Glutamatergic neuron (in vitro differentiated cells): ENCODE measurements at regions not wholly inside any gene's neighbourhood (a gene's known extent, or its start where the extent isn't known, plus 50 kb on each side); places are given as distances from the start of the nearest gene placed in this dataset.

ENCODE experiments used
- DNase-seq: peaks from one replicate; pipeline ENCODE4 v3.0.0; 2022
- H3K27ac Mint-ChIP-seq: one replicate; pipeline ENCODE4 v1.8.0; 2020; ENCODE audit warnings: mild to moderate bottlenecking, mixed read lengths, inconsistent platforms; ENCODE audit not compliant: unreplicated experiment
- H3K27me3 Mint-ChIP-seq: one replicate; pipeline ENCODE4 v1.8.0; 2020; ENCODE audit warnings: mild to moderate bottlenecking, moderate library complexity, mixed read lengths, inconsistent platforms; ENCODE audit not compliant: unreplicated experiment
- H3K36me3 Mint-ChIP-seq: one replicate; pipeline ENCODE4 v1.8.0; 2020; ENCODE audit warnings: mild to moderate bottlenecking, mixed read lengths, inconsistent platforms; ENCODE audit not compliant: unreplicated experiment
- H3K4me1 Mint-ChIP-seq: one replicate; pipeline ENCODE4 v1.8.0; 2020; ENCODE audit warnings: mild to moderate bottlenecking, low read depth, mixed read lengths, inconsistent platforms; ENCODE audit not compliant: unreplicated experiment
- H3K4me3 Mint-ChIP-seq: one replicate; pipeline ENCODE4 v1.8.0; 2020; ENCODE audit warnings: mild to moderate bottlenecking, mixed read lengths, inconsistent platforms; ENCODE audit not compliant: unreplicated experiment
- H3K9me3 Mint-ChIP-seq: one replicate; pipeline ENCODE4 v1.8.0; 2020; ENCODE audit warnings: mild to moderate bottlenecking, moderate library complexity, mixed read lengths, inconsistent platforms; ENCODE audit not compliant: unreplicated experiment
- CTCF ChIP-seq: fragments of 200-600 bp; sonication (generic); IDR thresholded peaks from one replicate; pipeline ENCODE4 v1.5.0; 2021; ENCODE audit not compliant: partially characterized antibody, unreplicated experiment

- H3K9me3 Mint-ChIP-seq: peaks cover 3% of the 10 kb centered on the region
- H3K4me1 Mint-ChIP-seq: peaks cover 5% of the 10 kb centered on the region
- peaks cover 3% of the 10 kb centered on the region for H3K27me3 Mint-ChIP-seq
- no peak for DNase-seq
- no peak overlapping the region for H3K4me3 Mint-ChIP-seq
- no peak overlapping the region for H3K27ac Mint-ChIP-seq
- no peak for TF ChIP-seq CTCF
- H3K36me3 Mint-ChIP-seq: peaks cover 4% of the 10 kb centered on the region
Observed at GRCh38 chrX:39307488-39307887, 506.2 kb downstream of the MID1IP1 start.

GRCh38 chrX:39308126-39308525, 506.9 kb downstream of the MID1IP1 start:
- Mint-ChIP-seq H3K36me3 (peaks cover 4% of the 10 kb centered on the region), H3K4me1 (peaks cover 5% of the 10 kb centered on the region), H3K27me3 (peaks cover 3% of the 10 kb centered on the region), H3K27ac (no peak overlapping the region), H3K4me3 (no peak overlapping the region), H3K9me3 (peaks cover 3% of the 10 kb centered on the region)
- no peak for TF ChIP-seq CTCF
- DNase-seq: no peak

- Mint-ChIP-seq H3K4me3 (no peak overlapping the region), H3K27me3 (peaks cover 3% of the 10 kb centered on the region), H3K27ac (no peak overlapping the region), H3K36me3 (peaks cover 4% of the 10 kb centered on the region), H3K9me3 (peaks cover 3% of the 10 kb centered on the region), H3K4me1 (peaks cover 5% of the 10 kb centered on the region)
- no peak for TF ChIP-seq CTCF
- DNase-seq: no peak
Observed at GRCh38 chrX:39309018-39309635, 507.9 kb downstream of the MID1IP1 start.

- DNase-seq: no peak
- H3K27me3 Mint-ChIP-seq: peaks cover 4% of the 10 kb centered on the region
- H3K9me3 Mint-ChIP-seq: peaks cover 3% of the 10 kb centered on the region
- TF ChIP-seq CTCF: no peak
- peaks cover 5% of the 10 kb centered on the region for H3K4me1 Mint-ChIP-seq
- H3K36me3 Mint-ChIP-seq: peaks cover 4% of the 10 kb centered on the region
- no peak overlapping the region for H3K4me3 Mint-ChIP-seq
- no peak overlapping the region for H3K27ac Mint-ChIP-seq
Observed at GRCh38 chrX:39309721-39310152, 508.5 kb downstream of the MID1IP1 start.

- no peak overlapping the region for H3K4me3 Mint-ChIP-seq
Observed at GRCh38 chrX:39310891-39311290, 509.6 kb downstream of the MID1IP1 start.

More at GRCh38 chrX:39310891-39311290, 509.6 kb downstream of the MID1IP1 start:
- Mint-ChIP-seq H3K4me1 (peaks cover 5% of the 10 kb centered on the region), H3K27ac (no peak overlapping the region), H3K36me3 (peaks cover 4% of the 10 kb centered on the region), H3K9me3 (peaks cover 3% of the 10 kb centered on the region), H3K27me3 (peaks cover 5% of the 10 kb centered on the region)
- no peak for TF ChIP-seq CTCF
- DNase-seq: no peak
